H9 (cell line): ENCODE measurements at regions not wholly inside any gene's neighbourhood (a gene's known extent, or its start where the extent isn't known, plus 50 kb on each side); places are given as distances from the start of the nearest gene placed in this dataset.

ENCODE experiments used
- DNase-seq: peaks from one replicate; pipeline ENCODE4 v3.0.0-alpha.2; 2017
- H2AFZ ChIP-seq: one replicate; pipeline ENCODE4 v1.6.1; 2013; ENCODE audit warnings: mild to moderate bottlenecking, low read length, control low read depth, moderate library complexity
- H2AK5ac ChIP-seq: 2 replicates; pipeline ENCODE4 v1.6.1; 2013; ENCODE audit warnings: low read length, control low read depth, mixed read lengths; ENCODE audit not compliant: insufficient read length
- H2BK120ac ChIP-seq: one replicate; pipeline ENCODE4 v1.6.1; 2013; ENCODE audit warnings: low read depth, mild to moderate bottlenecking, low read length, control low read depth, inconsistent platforms; ENCODE audit not compliant: poor library complexity, severe bottlenecking
- H2BK12ac ChIP-seq: 2 replicates; pipeline ENCODE4 v1.6.1; 2013; ENCODE audit warnings: low read length, control low read depth, mixed read lengths, low read depth; ENCODE audit not compliant: insufficient read length
- H2BK15ac ChIP-seq: 2 replicates; pipeline ENCODE4 v1.6.1; 2013; ENCODE audit warnings: low read depth, low read length, control low read depth
- H2BK20ac ChIP-seq: one replicate; pipeline ENCODE4 v1.6.1; 2013; ENCODE audit warnings: low read depth, mild to moderate bottlenecking, low read length, control low read depth, inconsistent platforms; ENCODE audit not compliant: poor library complexity, severe bottlenecking
- H2BK5ac ChIP-seq: 2 replicates; pipeline ENCODE4 v1.6.1; 2013; ENCODE audit warnings: low read length, control low read depth, mixed read lengths; ENCODE audit not compliant: insufficient read length
- H3K14ac ChIP-seq: 2 replicates; pipeline ENCODE4 v1.6.1; 2013; ENCODE audit warnings: low read length, control low read depth; ENCODE audit not compliant: insufficient read depth
- H3K18ac ChIP-seq: 2 replicates; pipeline ENCODE4 v1.6.1; 2013; ENCODE audit warnings: low read depth, mild to moderate bottlenecking, mixed read lengths, low read length, control low read depth; ENCODE audit not compliant: insufficient read length
- H3K23ac ChIP-seq: 2 replicates; pipeline ENCODE4 v1.6.1; 2013; ENCODE audit warnings: low read length, control low read depth, mixed read lengths, low read depth; ENCODE audit not compliant: insufficient read length
- H3K23me2 ChIP-seq: 2 replicates; pipeline ENCODE4 v1.6.1; 2013; ENCODE audit warnings: low read depth, mild to moderate bottlenecking, mixed read lengths, low read length, control low read depth; ENCODE audit not compliant: insufficient read length, poor library complexity, severe bottlenecking
- H3K27ac ChIP-seq: 2 replicates; pipeline ENCODE4 v1.5.1; 2013; ENCODE audit warnings: low read length, control low read depth, mixed read lengths, low read depth; ENCODE audit not compliant: insufficient read length
- H3K27me3 ChIP-seq: 2 replicates; pipeline ENCODE4 v1.6.1; 2013; ENCODE audit warnings: low read length, control low read depth, inconsistent platforms; ENCODE audit not compliant: insufficient read depth
- H3K4ac ChIP-seq: 2 replicates; pipeline ENCODE4 v1.6.1; 2013; ENCODE audit warnings: low read depth, mild to moderate bottlenecking, control low read depth, inconsistent platforms, low read length, moderate library complexity
- H3K4me1 ChIP-seq: 2 replicates; pipeline ENCODE4 v1.6.1; 2013; ENCODE audit warnings: low read length, control low read depth, inconsistent platforms; ENCODE audit not compliant: insufficient read depth
- H3K4me2 ChIP-seq: 2 replicates; pipeline ENCODE4 v1.6.1; 2013; ENCODE audit warnings: low read length, control low read depth, mixed read lengths; ENCODE audit not compliant: insufficient read length, insufficient read depth
- H3K56ac ChIP-seq: 2 replicates; pipeline ENCODE4 v1.6.1; 2013; ENCODE audit warnings: low read depth, mild to moderate bottlenecking, mixed read lengths, low read length, control low read depth; ENCODE audit not compliant: insufficient read length
- H3K79me1 ChIP-seq: 2 replicates; pipeline ENCODE4 v1.6.1; 2013; ENCODE audit warnings: low read depth, mild to moderate bottlenecking, moderate library complexity, low read length, control low read depth, inconsistent platforms; ENCODE audit not compliant: insufficient read depth, poor library complexity, severe bottlenecking
- H3K79me2 ChIP-seq: 2 replicates; pipeline ENCODE4 v1.6.1; 2013; ENCODE audit warnings: low read length, control low read depth, inconsistent platforms; ENCODE audit not compliant: insufficient read depth
- H3K9ac ChIP-seq: 2 replicates; pipeline ENCODE4 v1.6.1; 2013; ENCODE audit warnings: low read length, control low read depth, mixed read lengths; ENCODE audit not compliant: insufficient read length; ENCODE audit errors: extremely low read depth
- H3K9me3 ChIP-seq: one replicate; pipeline ENCODE4 v1.6.1; 2013; ENCODE audit warnings: low read depth, low read length, inconsistent platforms; ENCODE audit not compliant: control insufficient read depth
- H3T11ph ChIP-seq: one replicate; pipeline ENCODE4 v1.6.1; 2013; ENCODE audit warnings: mild to moderate bottlenecking, low read length, control low read depth, inconsistent platforms
- H4K20me1 ChIP-seq: one replicate; pipeline ENCODE4 v1.6.1; 2013; ENCODE audit not compliant: control insufficient read depth, insufficient read length, insufficient read depth
- H4K5ac ChIP-seq: 2 replicates; pipeline ENCODE4 v1.6.1; 2013; ENCODE audit warnings: low read depth, mild to moderate bottlenecking, mixed read lengths, low read length, control low read depth; ENCODE audit not compliant: insufficient read length
- H4K8ac ChIP-seq: replicated peaks from 2 replicates; pipeline ENCODE4 v1.6.1; 2013; ENCODE audit warnings: low read length, control low read depth, mixed read lengths, low read depth; ENCODE audit not compliant: insufficient read length
- H4K91ac ChIP-seq: 2 replicates; pipeline ENCODE4 v1.6.1; 2013; ENCODE audit warnings: low read depth, mild to moderate bottlenecking, moderate library complexity, mixed read lengths, low read length, control low read depth; ENCODE audit not compliant: insufficient read length
- H3K27ac Mint-ChIP-seq, 3 experiments: 2 replicates in 2 of 3; 3 replicates in 1 of 3; pipeline ENCODE4 v1.8.0; 2020 to 2021; ENCODE audit warnings: mixed read lengths in 3 of 3, mild to moderate bottlenecking in 1 of 3, moderate library complexity in 1 of 3
- H3K27me3 Mint-ChIP-seq: 2 replicates; pipeline ENCODE4 v1.8.0; 2021; ENCODE audit warnings: low read depth, mild to moderate bottlenecking, moderate library complexity, mixed read lengths
- H3K36me3 Mint-ChIP-seq, 3 experiments: 2 replicates in 2 of 3; 3 replicates in 1 of 3; pipeline ENCODE4 v1.8.0; 2020 to 2021; ENCODE audit warnings: low read depth in 3 of 3, mixed read lengths in 3 of 3; ENCODE audit not compliant: insufficient read depth in 1 of 3
- H3K4me1 Mint-ChIP-seq, 2 experiments: 2 replicates each; pipeline ENCODE4 v1.8.0; 2020; ENCODE audit warnings: mixed read lengths in 2 of 2
- H3K4me3 Mint-ChIP-seq, 2 experiments: 2 replicates in 1 of 2; 3 replicates in 1 of 2; pipeline ENCODE4 v1.8.0; 2020 to 2021; ENCODE audit warnings: mild to moderate bottlenecking in 2 of 2, mixed read lengths in 2 of 2, moderate library complexity in 1 of 2
- H3K9me3 Mint-ChIP-seq, 2 experiments: 2 replicates in 1 of 2; 3 replicates in 1 of 2; pipeline ENCODE4 v1.8.0; 2020; ENCODE audit warnings: mild to moderate bottlenecking in 2 of 2, mixed read lengths in 2 of 2, moderate library complexity in 1 of 2
- CTCF ChIP-seq: fragments of 200-600 bp; sonication (generic); conservative IDR thresholded peaks from 3 replicates; pipeline ENCODE4 v1.8.0; 2021; ENCODE audit warnings: antibody characterized with exemption, mild to moderate bottlenecking
- WGBS: extraction: QIAGEN DNeasy Blood & Tissue Kit; methylation state at CpG from one replicate; pipeline ENCODE4 v1.1.7; 2013; ENCODE audit warnings: missing lambda C conversion rate, low lambda C conversion rate, mixed read lengths; ENCODE audit not compliant: insufficient read length; ENCODE audit errors: extremely low coverage; 5-methylcytosine and 5-hydroxymethylcytosine counted together

GRCh38 chr20:11550657-11551338 lies 366.9 kb upstream of the BTBD3 start:
- Histone ChIP-seq H4K91ac (no peak overlapping the region), H2BK5ac (no peak overlapping the region), H3K79me2 (no peaks in the 10 kb centered on the region), H2BK15ac (no peak overlapping the region), H2AK5ac (no peak overlapping the region), H3K56ac (no peak overlapping the region), H3K23ac (no peak overlapping the region), H4K8ac (no peak overlapping the region), H2BK12ac (no peak overlapping the region), H3K9ac (no peak overlapping the region), H3K27me3 (no peaks in the 10 kb centered on the region), H3K4me2 (no peak overlapping the region), H3T11ph (no peak overlapping the region), H3K23me2 (no peaks in the 10 kb centered on the region), H3K27ac (no peak overlapping the region), H4K20me1 (no peaks in the 10 kb centered on the region), H3K4ac (no peak overlapping the region), H3K14ac (no peak overlapping the region), H2BK20ac (no peak overlapping the region), H4K5ac (no peak overlapping the region), H3K18ac (no peak overlapping the region), H3K4me1 (no peaks in the 10 kb centered on the region), H2BK120ac (no peak overlapping the region), H3K9me3 (no peaks in the 10 kb centered on the region), H3K79me1 (no peaks in the 10 kb centered on the region), H2AFZ (no peak overlapping the region)
- peaks cover 6 to 7% of the 10 kb centered on the region in 2 experiments for H3K4me1 Mint-ChIP-seq
- no peak for TF ChIP-seq CTCF
- DNase-seq = no peak
- H3K27me3 Mint-ChIP-seq = no peaks in the 10 kb centered on the region
- no peak overlapping the region for H3K4me3 Mint-ChIP-seq
- H3K36me3 Mint-ChIP-seq = no peaks in the 10 kb centered on the region
- no peaks in the 10 kb centered on the region for H3K9me3 Mint-ChIP-seq
- WGBS = no CpG with 5 or more reads among the region's 8 CpGs
- H3K27ac Mint-ChIP-seq = no peak overlapping the region
